ENCODE measurements at regions not wholly inside any gene's neighbourhood (a gene's known extent, or its start where the extent isn't known, plus 50 kb on each side); places are given as distances from the start of the nearest gene placed in this dataset.

- Histone ChIP-seq H3K9me2 (ENCODE audit: insufficient read depth) (peaks cover 5% of the 10 kb centered on the region; the same call in 1 of the 2 replicates), H3K4me2 (no peak overlapping the region), H3K4me3 (no peak overlapping the region), H3K79me2 (replicated peaks; ENCODE audit: insufficient read depth) (no peaks in the 10 kb centered on the region), H2AFZ (no peak overlapping the region), H3F3A (replicated peaks; ENCODE audit: low read depth) (no peaks in the 10 kb centered on the region), H3K27ac (ENCODE audit: low read depth) (no peak overlapping the region), H4K20me1 (replicated peaks; ENCODE audit: insufficient read depth) (no peaks in the 10 kb centered on the region), H3K4me1 (ENCODE audit: insufficient read depth) (no peaks in the 10 kb centered on the region), H3K27me3 (ENCODE audit: insufficient read depth) (no peaks in the 10 kb centered on the region), H3K36me3 (ENCODE audit: insufficient read depth) (no peaks in the 10 kb centered on the region)
- DNase-seq (ENCODE audit: low spot score) (no peak), ATAC-seq (no peak)
- Mint-ChIP-seq H3K27me3 (ENCODE audit: insufficient read depth, low read depth, poor library complexity) (no peaks in the 10 kb centered on the region), H3K4me3 (no peak overlapping the region), H3K36me3 (ENCODE audit: low read depth) (no peaks in the 10 kb centered on the region), H3K9me3 (no peaks in the 10 kb centered on the region), H3K4me1 (no peaks in the 10 kb centered on the region), H3K27ac (no peak overlapping the region)
- no peak for TF ChIP-seq JUNB (IDR thresholded peaks at IDR 0.05; ENCODE audit: unreplicated experiment)
- no peak for TF ChIP-seq POLR2AphosphoS5 (IDR thresholded peaks at IDR 0.05; ENCODE audit: low read depth)
- no peak for TF ChIP-seq ZNF114 (CRISPR knock-in tag; IDR thresholded peaks at IDR 0.05)
- no peak for TF ChIP-seq CREB1 (CRISPR knock-in tag; IDR thresholded peaks at IDR 0.05; ENCODE audit: low read depth)
- no peak for TF ChIP-seq STAT1 (IDR thresholded peaks at IDR 0.05; ENCODE audit: unreplicated experiment)
- no peak for TF ChIP-seq ZNF331 (CRISPR knock-in tag; IDR thresholded peaks at IDR 0.05; ENCODE audit: low read depth)
- TF ChIP-seq CTCF (conservative IDR thresholded peaks at IDR 0.05; ENCODE audit: low read depth in 2 of 2): no peak
- no peak for TF ChIP-seq NANOG (IDR thresholded peaks at IDR 0.05; ENCODE audit: borderline replicate concordance)
- no peak for TF ChIP-seq EZH2phosphoT487 (IDR thresholded peaks at IDR 0.05; ENCODE audit: unreplicated experiment)
Observed at GRCh38 chr14:85333313-85333712, 196.6 kb upstream of the FLRT2 start.

- Histone ChIP-seq H4K20me1 (replicated peaks; ENCODE audit: insufficient read depth) (no peaks in the 10 kb centered on the region), H2AFZ (no peak overlapping the region), H3K27me3 (ENCODE audit: insufficient read depth) (no peaks in the 10 kb centered on the region), H3K36me3 (ENCODE audit: insufficient read depth) (no peaks in the 10 kb centered on the region), H3F3A (replicated peaks; ENCODE audit: low read depth) (no peaks in the 10 kb centered on the region), H3K4me1 (ENCODE audit: insufficient read depth) (no peaks in the 10 kb centered on the region), H3K27ac (ENCODE audit: low read depth) (no peak overlapping the region), H3K4me3 (no peak overlapping the region), H3K4me2 (no peak overlapping the region), H3K79me2 (replicated peaks; ENCODE audit: insufficient read depth) (no peaks in the 10 kb centered on the region), H3K9me2 (ENCODE audit: insufficient read depth) (peaks cover 5% of the 10 kb centered on the region; the same call in 1 of the 2 replicates)
- no peak overlapping the region for H3K4me3 Mint-ChIP-seq
- no peaks in the 10 kb centered on the region for H3K9me3 Mint-ChIP-seq
- DNase-seq (ENCODE audit: low spot score): no peak
- no peaks in the 10 kb centered on the region for H3K36me3 Mint-ChIP-seq (ENCODE audit: low read depth)
- no peak overlapping the region for H3K27ac Mint-ChIP-seq
- H3K4me1 Mint-ChIP-seq: no peaks in the 10 kb centered on the region
- H3K27me3 Mint-ChIP-seq (ENCODE audit: insufficient read depth, low read depth, poor library complexity): no peaks in the 10 kb centered on the region
- no peak for ATAC-seq
- TF ChIP-seq POLR2AphosphoS5 (IDR thresholded peaks at IDR 0.05; ENCODE audit: low read depth) (no peak), CREB1 (CRISPR knock-in tag; IDR thresholded peaks at IDR 0.05; ENCODE audit: low read depth) (no peak), CTCF (conservative IDR thresholded peaks at IDR 0.05; ENCODE audit: low read depth in 2 of 2) (no peak), EZH2phosphoT487 (IDR thresholded peaks at IDR 0.05; ENCODE audit: unreplicated experiment) (no peak), ZNF331 (CRISPR knock-in tag; IDR thresholded peaks at IDR 0.05; ENCODE audit: low read depth) (no peak)
- TF ChIP-seq, protein P1, sequence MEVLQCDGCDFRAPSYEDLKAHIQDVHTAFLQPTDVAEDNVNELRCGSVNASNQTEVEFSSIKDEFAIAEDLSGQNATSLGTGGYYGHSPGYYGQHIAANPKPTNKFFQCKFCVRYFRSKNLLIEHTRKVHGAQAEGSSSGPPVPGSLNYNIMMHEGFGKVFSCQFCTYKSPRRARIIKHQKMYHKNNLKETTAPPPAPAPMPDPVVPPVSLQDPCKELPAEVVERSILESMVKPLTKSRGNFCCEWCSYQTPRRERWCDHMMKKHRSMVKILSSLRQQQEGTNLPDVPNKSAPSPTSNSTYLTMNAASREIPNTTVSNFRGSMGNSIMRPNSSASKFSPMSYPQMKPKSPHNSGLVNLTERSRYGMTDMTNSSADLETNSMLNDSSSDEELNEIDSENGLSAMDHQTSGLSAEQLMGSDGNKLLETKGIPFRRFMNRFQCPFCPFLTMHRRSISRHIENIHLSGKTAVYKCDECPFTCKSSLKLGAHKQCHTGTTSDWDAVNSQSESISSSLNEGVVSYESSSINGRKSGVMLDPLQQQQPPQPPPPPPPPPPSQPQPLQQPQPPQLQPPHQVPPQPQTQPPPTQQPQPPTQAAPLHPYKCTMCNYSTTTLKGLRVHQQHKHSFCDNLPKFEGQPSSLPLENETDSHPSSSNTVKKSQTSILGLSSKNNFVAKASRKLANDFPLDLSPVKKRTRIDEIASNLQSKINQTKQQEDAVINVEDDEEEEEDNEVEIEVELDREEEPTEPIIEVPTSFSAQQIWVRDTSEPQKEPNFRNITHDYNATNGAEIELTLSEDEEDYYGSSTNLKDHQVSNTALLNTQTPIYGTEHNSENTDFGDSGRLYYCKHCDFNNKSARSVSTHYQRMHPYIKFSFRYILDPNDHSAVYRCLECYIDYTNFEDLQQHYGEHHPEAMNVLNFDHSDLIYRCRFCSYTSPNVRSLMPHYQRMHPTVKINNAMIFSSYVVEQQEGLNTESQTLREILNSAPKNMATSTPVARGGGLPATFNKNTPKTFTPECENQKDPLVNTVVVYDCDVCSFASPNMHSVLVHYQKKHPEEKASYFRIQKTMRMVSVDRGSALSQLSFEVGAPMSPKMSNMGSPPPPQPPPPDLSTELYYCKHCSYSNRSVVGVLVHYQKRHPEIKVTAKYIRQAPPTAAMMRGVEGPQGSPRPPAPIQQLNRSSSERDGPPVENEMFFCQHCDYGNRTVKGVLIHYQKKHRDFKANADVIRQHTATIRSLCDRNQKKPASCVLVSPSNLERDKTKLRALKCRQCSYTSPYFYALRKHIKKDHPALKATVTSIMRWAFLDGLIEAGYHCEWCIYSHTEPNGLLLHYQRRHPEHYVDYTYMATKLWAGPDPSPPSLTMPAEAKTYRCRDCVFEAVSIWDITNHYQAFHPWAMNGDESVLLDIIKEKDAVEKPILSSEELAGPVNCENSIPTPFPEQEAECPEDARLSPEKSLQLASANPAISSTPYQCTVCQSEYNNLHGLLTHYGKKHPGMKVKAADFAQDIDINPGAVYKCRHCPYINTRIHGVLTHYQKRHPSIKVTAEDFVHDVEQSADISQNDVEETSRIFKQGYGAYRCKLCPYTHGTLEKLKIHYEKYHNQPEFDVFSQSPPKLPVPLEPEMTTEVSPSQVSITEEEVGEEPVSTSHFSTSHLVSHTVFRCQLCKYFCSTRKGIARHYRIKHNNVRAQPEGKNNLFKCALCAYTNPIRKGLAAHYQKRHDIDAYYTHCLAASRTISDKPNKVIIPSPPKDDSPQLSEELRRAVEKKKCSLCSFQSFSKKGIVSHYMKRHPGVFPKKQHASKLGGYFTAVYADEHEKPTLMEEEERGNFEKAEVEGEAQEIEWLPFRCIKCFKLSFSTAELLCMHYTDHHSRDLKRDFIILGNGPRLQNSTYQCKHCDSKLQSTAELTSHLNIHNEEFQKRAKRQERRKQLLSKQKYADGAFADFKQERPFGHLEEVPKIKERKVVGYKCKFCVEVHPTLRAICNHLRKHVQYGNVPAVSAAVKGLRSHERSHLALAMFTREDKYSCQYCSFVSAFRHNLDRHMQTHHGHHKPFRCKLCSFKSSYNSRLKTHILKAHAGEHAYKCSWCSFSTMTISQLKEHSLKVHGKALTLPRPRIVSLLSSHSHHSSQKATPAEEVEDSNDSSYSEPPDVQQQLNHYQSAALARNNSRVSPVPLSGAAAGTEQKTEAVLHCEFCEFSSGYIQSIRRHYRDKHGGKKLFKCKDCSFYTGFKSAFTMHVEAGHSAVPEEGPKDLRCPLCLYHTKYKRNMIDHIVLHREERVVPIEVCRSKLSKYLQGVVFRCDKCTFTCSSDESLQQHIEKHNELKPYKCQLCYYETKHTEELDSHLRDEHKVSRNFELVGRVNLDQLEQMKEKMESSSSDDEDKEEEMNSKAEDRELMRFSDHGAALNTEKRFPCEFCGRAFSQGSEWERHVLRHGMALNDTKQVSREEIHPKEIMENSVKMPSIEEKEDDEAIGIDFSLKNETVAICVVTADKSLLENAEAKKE (CRISPR knock-in tag; IDR thresholded peaks at IDR 0.05): no peak
Observed at GRCh38 chr14:85333841-85334240, 196.1 kb upstream of the FLRT2 start.

Measured in GM23338 (cell line).